Astrocyte of the spinal cord (primary cell): ENCODE measurements at regions not wholly inside any gene's neighbourhood (a gene's known extent, or its start where the extent isn't known, plus 50 kb on each side); places are given as distances from the start of the nearest gene placed in this dataset.

Experiments
- DNase-seq: peaks from one replicate; pipeline ENCODE4 v3.0.0; 2011; ENCODE audit warnings: low read depth, low spot score
- H3K4me3 ChIP-seq: 2 replicates; pipeline ENCODE4 v1.5.1; 2011; ENCODE audit warnings: low read depth, mild to moderate bottlenecking, low read length, moderate library complexity
- in situ Hi-C: cut with HindIII; loops from 2 replicates; pipeline ENCODE4 v1.10.0; 2017; ENCODE audit warnings: low sequenced_read_pairs
- TF ChIP-seq, protein P1 (sequence below): IDR thresholded peaks from 2 replicates; pipeline ENCODE4 v1.5.1; 2012; ENCODE audit warnings: low read depth, mild to moderate bottlenecking, low read length, inconsistent platforms

DNA sequence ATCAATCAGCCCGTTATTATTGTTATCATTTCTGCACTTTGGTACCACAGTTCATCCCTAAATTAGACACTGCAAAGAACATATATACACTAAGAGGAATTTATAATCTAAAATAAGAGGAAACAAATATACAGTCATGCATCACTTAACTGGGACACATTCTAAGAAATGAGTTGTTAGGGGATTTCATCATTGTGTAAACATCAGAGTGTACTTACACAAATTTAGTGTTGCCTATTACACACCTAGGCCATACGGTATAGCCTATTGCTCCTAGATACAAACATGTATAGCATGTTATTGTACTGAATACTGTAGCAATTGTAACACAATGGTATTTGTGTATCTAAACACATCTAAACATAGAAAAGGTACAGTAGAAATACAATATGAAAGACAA lies 190.5 kb downstream of the BMP4 start:
- no peak overlapping the region for H3K4me3 ChIP-seq
- TF ChIP-seq, protein P1, sequence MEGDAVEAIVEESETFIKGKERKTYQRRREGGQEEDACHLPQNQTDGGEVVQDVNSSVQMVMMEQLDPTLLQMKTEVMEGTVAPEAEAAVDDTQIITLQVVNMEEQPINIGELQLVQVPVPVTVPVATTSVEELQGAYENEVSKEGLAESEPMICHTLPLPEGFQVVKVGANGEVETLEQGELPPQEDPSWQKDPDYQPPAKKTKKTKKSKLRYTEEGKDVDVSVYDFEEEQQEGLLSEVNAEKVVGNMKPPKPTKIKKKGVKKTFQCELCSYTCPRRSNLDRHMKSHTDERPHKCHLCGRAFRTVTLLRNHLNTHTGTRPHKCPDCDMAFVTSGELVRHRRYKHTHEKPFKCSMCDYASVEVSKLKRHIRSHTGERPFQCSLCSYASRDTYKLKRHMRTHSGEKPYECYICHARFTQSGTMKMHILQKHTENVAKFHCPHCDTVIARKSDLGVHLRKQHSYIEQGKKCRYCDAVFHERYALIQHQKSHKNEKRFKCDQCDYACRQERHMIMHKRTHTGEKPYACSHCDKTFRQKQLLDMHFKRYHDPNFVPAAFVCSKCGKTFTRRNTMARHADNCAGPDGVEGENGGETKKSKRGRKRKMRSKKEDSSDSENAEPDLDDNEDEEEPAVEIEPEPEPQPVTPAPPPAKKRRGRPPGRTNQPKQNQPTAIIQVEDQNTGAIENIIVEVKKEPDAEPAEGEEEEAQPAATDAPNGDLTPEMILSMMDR = no peak
- no peak for DNase-seq
- in situ Hi-C loops = no loop called here

DNA sequence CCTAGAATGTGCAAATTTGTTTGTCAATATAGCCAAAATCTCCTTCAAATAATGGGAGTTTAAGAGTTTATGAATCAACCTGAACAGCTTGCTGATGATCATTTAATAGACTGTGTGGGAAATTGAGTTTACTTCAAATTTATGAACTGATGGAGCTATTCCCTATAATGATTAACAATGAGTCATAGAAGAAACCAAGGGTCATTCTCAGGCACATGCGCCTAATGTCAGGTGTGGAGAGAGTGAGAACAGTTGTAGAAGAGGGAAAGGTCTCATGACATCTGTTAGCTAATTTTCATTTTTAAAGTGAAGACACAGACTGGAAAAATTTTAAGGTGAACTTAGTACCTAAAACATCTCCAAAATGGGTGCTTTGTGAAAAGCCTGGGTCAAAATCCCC lies 191.8 kb downstream of the BMP4 start:
- no peak for DNase-seq
- in situ Hi-C loops = no loop called here
- TF ChIP-seq, protein P1 = no peak
- H3K4me3 ChIP-seq = no peak overlapping the region

DNA sequence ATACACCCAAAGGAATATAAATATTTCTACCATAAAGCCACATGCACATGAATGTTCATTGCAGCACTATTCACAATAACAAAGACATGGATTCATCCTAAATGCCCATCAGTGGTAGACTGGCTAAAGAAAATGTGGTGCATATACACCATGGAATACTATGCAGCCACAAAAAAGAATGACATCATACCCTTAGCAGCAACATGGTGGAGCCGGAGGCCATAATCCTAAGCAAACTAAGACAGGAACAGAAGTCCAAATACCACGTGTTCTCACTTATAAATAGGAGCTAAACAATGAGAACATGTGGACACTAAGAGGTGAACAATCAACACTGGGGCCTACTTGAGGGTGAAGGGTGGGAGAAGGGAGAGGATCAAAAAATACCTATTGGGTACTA lies 198.5 kb downstream of the BMP4 start:
- no peak for DNase-seq
- in situ Hi-C loops = no loop called here
- TF ChIP-seq, protein P1 = no peak
- H3K4me3 ChIP-seq = no peak overlapping the region

DNA sequence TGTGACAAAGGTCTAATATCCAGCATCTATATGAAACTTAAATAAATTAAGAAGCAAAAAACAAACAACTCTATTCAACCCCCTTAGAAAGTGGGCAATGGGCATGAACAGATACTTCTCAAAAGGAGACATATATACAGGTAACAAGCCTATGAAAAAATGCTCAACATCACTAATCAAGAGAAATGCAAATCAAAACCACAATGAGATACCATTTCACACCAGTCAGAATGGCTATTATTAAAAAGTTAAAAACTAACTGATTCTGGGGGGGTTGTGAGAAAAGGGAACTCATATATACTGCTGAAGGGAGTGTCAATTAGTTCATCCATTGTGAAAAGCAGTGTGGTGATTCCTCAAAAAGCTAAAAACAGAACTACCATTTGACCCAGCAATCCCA lies 198.9 kb downstream of the BMP4 start:
- in situ Hi-C loops = no loop called here
- DNase-seq = no peak
- H3K4me3 ChIP-seq = no peak overlapping the region
- TF ChIP-seq, protein P1 = no peak

DNA sequence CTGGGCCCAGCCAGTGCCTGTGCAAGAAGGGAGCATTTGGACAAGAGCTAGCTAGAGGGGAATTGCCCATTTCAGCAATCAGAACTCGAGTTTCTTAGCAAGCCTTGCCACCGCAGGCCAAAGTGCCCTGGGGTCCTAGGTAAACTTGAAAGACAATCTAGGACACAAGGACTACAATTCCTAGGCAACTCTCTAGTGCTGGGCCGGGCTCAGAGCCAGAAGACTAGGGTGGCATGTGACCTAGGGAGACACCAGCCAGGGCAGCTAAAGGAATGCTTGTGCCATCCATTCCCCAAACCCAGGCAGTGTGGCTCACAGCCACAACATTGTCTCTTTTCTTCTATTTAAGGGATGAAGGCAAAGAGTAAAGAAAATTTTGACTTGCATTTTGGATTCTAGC lies 205.0 kb downstream of the BMP4 start:
- in situ Hi-C loops = no loop called here
- TF ChIP-seq, protein P1 = no peak
- DNase-seq = no peak
- H3K4me3 ChIP-seq = no peak overlapping the region

DNA sequence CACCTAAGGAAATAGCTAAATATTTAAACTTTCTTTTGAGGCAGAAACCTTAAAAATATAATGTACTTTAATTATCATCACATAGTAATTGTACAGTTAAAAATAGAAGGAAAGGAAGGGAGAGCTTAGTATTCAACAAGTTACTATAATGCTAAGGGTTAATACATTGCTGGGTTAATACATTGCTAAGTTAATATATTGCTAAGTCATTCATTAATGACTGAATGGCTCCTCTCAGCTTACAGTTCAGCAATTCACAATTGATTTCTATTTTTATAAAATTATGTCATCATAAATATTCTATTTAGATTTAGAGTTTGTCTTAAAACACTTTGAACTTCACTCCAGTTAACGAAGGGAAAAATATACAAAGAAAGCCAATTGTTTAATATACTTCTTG lies 207.9 kb downstream of the BMP4 start:
- no peak for DNase-seq
- no peak overlapping the region for H3K4me3 ChIP-seq
- in situ Hi-C loops = no loop called here
- TF ChIP-seq, protein P1 = no peak

DNA sequence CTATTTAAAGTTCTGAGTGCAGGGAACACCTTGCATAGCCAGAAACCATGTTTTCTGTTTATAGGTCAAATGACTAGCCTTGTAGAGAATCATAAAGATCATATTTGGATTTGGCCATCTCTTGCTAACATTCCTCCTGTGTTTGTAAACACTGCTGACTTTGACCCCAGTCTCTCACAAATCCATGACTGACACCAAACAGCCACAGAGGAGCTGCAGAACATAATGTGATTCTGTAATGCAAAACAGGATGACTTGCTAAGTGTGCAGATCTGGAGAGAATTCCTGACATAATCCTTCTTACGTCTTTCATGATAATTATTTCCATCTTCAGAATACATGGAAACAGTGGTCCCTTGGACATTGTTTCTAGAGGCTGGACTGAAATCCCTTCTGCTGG lies 211.8 kb downstream of the BMP4 start:
- H3K4me3 ChIP-seq = no peak overlapping the region
- in situ Hi-C loops = no loop called here
- TF ChIP-seq, protein P1 = no peak
- no peak for DNase-seq
